Lung (tissue), 11 donors: ENCODE measurements at regions not wholly inside any gene's neighbourhood (a gene's known extent, or its start where the extent isn't known, plus 50 kb on each side); places are given as distances from the start of the nearest gene placed in this dataset.

Experiments
- ATAC-seq: fragments of 200-7000 bp; cut with Tn5 transposase; one replicate; pipeline ENCODE4 v1.9.1; 2020; ENCODE audit warnings: moderate number of reproducible peaks; ENCODE audit not compliant: insufficient read depth, low FRiP score
- DNase-seq, 3 donors: peaks; one replicate each; pipeline ENCODE4 v3.0.0-alpha.2; 2013 to 2017
- H3K27ac ChIP-seq, 2 donors: one replicate each; pipeline ENCODE4 v1.5.1; 2013; ENCODE audit warnings: mild to moderate bottlenecking in 2 of 2, moderate library complexity in 2 of 2, control low read depth in 1 of 2, inconsistent platforms in 1 of 2, low read depth in 1 of 2, low read length in 1 of 2
- H3K27me3 ChIP-seq, 3 donors: one replicate each; pipeline ENCODE4 v1.5.1; 2013; ENCODE audit warnings: low read length in 2 of 3; ENCODE audit not compliant: control insufficient read depth in 3 of 3, insufficient read depth in 3 of 3
- H3K36me3 ChIP-seq, 4 donors: one replicate each; pipeline ENCODE4 v1.5.1; 2013; ENCODE audit warnings: low read length in 4 of 4, mild to moderate bottlenecking in 1 of 4, moderate library complexity in 1 of 4; ENCODE audit not compliant: control insufficient read depth in 4 of 4, insufficient read depth in 4 of 4
- H3K4me1 ChIP-seq, 5 donors: one replicate each; pipeline ENCODE4 v1.5.1; 2013; ENCODE audit warnings: low read length in 5 of 5, mild to moderate bottlenecking in 2 of 5, moderate library complexity in 1 of 5; ENCODE audit not compliant: control insufficient read depth in 5 of 5, insufficient read depth in 5 of 5
- H3K4me3 ChIP-seq: one replicate; pipeline ENCODE4 v1.5.1; 2013; ENCODE audit warnings: mild to moderate bottlenecking, control low read depth, moderate library complexity
- H3K9ac ChIP-seq, 2 donors: one replicate each; pipeline ENCODE4 v1.5.1; 2013; ENCODE audit warnings: low read length in 2 of 2, control low read depth in 1 of 2; ENCODE audit not compliant: insufficient read depth in 1 of 2
- H3K9me3 ChIP-seq, 4 donors: one replicate each; pipeline ENCODE4 v1.5.1; 2013; ENCODE audit warnings: low read length in 3 of 4, mild to moderate bottlenecking in 1 of 4, moderate library complexity in 1 of 4; ENCODE audit not compliant: control insufficient read depth in 4 of 4, insufficient read depth in 3 of 4
- CTCF ChIP-seq: IDR thresholded peaks from 2 replicates; pipeline ENCODE4 v1.5.1; 2012; ENCODE audit warnings: mild to moderate bottlenecking; ENCODE audit errors: control extremely low read depth, extremely low read depth
- WGBS, 2 donors: extraction: QIAGEN DNeasy Blood & Tissue Kit; methylation state at CpG; one replicate each; pipeline ENCODE4 v1.1.7; 2013; 5-methylcytosine and 5-hydroxymethylcytosine counted together
- donor health status: control.
- donor health status: control.
- donor health status: Bipolar disorder and iron deficiency.
- donor health status: healthy.
- donor health status: DM: yes; HTN: yes; CAD: no.

DNA sequence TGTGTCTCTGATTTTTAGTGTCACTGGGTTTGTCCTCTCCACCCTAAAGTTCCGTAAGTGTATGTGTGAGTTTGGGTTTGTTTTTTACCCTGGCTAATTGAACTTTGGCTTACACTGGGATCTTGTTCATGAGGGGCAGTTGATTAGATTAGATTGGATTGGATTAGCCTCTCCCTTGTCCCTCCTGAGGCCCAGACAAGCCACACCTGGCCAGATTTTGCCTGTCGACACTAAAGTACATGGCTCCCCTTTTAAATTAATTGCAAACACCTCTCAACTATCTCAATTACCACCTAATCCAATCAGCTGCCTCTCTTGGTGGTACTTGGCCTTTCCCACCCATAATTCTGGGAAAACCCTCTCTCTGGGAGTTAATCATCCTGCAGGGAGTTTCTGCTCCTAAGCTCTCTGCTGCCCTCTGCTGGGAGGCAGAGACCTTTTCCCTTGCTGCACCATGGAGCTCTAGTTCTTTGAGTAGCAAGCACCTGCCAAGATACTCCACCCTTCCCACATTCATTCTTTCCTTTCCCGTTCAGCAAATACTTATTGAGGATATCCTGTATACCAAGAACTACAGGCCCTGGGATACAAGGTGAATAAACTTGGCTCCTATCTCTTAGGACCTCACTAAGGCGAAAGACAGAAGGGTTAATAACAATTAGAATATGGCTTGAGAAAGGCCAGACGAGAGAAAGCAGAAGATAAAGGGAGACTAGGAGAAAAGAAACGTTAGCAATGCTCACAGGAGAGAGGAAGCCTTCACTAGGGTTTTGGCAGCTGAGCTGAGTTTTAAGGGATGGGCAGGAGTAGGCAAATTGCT, 60.0 kb upstream of the MPHOSPH6 start:
- peak; percentile 76 for ATAC-seq
- Histone ChIP-seq H3K27me3 (peaks cover 0 to 11% (median 5%) of the 10 kb centered on the region in 3 donors), H3K4me1 (no peaks in the 10 kb centered on the region), H3K27ac (no peak overlapping the region), H3K36me3 (no peaks in the 10 kb centered on the region), H3K9ac (no peak overlapping the region), H3K4me3 (no peak overlapping the region), H3K9me3 (no peaks in the 10 kb centered on the region)
- peak; percentile 67 to 71 (median 69) for DNase-seq
- TF ChIP-seq CTCF = peak; percentile 77
- WGBS, 2 donors = 41 to 49% methylated on average over 6 of the region's 6 CpGs

DNA sequence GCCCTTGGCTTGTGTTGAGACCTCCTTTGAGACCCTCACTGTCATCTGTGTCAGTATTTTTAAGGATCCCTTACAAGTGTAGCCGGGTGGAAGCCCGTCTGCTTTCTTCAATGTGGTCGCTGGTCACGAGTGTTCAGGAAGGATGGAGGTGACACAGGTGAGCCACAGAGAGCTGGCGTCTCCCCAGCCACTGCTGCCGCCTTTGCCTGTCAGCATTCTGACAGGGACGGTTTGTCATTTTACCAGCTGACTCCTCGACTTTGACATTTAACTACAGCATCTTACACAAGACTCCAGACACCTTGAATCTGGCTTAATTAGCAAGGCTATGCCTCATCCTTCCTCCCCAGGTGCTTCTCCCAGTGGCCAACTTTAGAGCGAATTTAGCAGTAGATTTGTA, 56.3 kb upstream of the MPHOSPH6 start:
- ATAC-seq (no peak), DNase-seq (no peak)
- Histone ChIP-seq H3K27ac (no peak overlapping the region), H3K9ac (no peak overlapping the region), H3K4me1 (no peaks in the 10 kb centered on the region), H3K9me3 (peaks cover 0 to 2% (median 0%) of the 10 kb centered on the region in 4 donors), H3K4me3 (no peak overlapping the region), H3K27me3 (peaks cover 0 to 7% (median 5%) of the 10 kb centered on the region in 3 donors), H3K36me3 (no peaks in the 10 kb centered on the region)
- TF ChIP-seq CTCF = no peak
- 63 to 70% methylated on average over 9 of the region's 9 CpGs for WGBS, 2 donors

GRCh38 chr16:82224821-82225220, 54.8 kb upstream of the MPHOSPH6 start:
- peaks cover 0 to 9% (median 7%) of the 10 kb centered on the region in 3 donors for H3K27me3 ChIP-seq

More at GRCh38 chr16:82224821-82225220, 54.8 kb upstream of the MPHOSPH6 start:
- Histone ChIP-seq H3K4me3 (no peak overlapping the region), H3K36me3 (no peaks in the 10 kb centered on the region), H3K9ac (no peak overlapping the region), H3K27ac (no peak overlapping the region), H3K4me1 (no peaks in the 10 kb centered on the region), H3K9me3 (peaks cover 0 to 4% (median 0%) of the 10 kb centered on the region in 4 donors)
- 88 to 93% methylated on average over 2 of the region's 2 CpGs for WGBS, 2 donors
- TF ChIP-seq CTCF = no peak
- DNase-seq = no peak
- ATAC-seq = no peak
